ENCODE measurements at regions not wholly inside any gene's neighbourhood (a gene's known extent, or its start where the extent isn't known, plus 50 kb on each side); places are given as distances from the start of the nearest gene placed in this dataset.

DNA sequence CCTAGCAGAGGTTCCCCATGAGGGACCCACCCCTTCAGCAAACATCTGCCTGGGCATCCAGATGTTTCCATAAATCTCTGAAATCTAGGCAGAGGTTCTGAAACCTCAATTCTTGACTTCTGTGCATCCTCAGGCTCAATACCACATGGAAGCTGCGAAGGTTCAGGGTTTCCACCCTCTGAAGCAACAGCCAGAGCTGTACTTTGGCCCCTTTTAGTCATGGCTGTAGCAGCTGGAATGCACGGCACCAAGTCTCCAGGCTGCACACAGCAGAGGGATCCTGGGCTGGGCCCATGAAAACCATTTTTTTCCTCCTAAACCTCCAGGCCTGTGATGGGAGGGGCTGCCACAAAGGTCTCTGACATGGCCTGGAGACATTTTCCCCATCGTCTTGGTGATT is 93.0 kb upstream of the FIGN start:
- Histone ChIP-seq H3K27me3 (ENCODE audit: control insufficient read depth, insufficient read depth, low read length) (no peaks in the 10 kb centered on the region), H3K4me3 (ENCODE audit: insufficient read depth, low read depth, low read length) (no peak overlapping the region), H3K14ac (replicated peaks; ENCODE audit: low read depth, low read length) (no peak overlapping the region), H3K9me1 (ENCODE audit: insufficient read depth, low read length) (no peaks in the 10 kb centered on the region), H3K36me3 (ENCODE audit: control insufficient read depth, insufficient read depth, low read length) (no peaks in the 10 kb centered on the region), H2BK5ac (ENCODE audit: low read depth, low read length, poor library complexity, severe bottlenecking) (no peak overlapping the region), H2BK20ac (ENCODE audit: low read depth, low read length) (no peak overlapping the region), H4K5ac (ENCODE audit: low read depth, low read length) (no peak overlapping the region), H2AK9ac (replicated peaks; ENCODE audit: low read depth, low read length, poor library complexity) (no peak overlapping the region), H3K27ac (ENCODE audit: insufficient read depth, low read length) (no peak overlapping the region), H2BK120ac (ENCODE audit: low read depth, low read length) (no peak overlapping the region), H2AFZ (replicated peaks; ENCODE audit: low read length, poor library complexity) (no peak overlapping the region), H4K8ac (ENCODE audit: low read depth in 2 of 2, low read length in 2 of 2) (no peak overlapping the region), H3K23ac (ENCODE audit: low read depth, low read length) (no peak overlapping the region), H2AK5ac (ENCODE audit: low read depth, low read length) (no peak overlapping the region), H3K4me2 (ENCODE audit: low read depth, low read length) (no peak overlapping the region), H3K18ac (ENCODE audit: low read depth, low read length) (no peak overlapping the region), H4K91ac (ENCODE audit: insufficient read depth, low read depth, low read length) (no peak overlapping the region), H4K20me1 (ENCODE audit: insufficient read depth, low read length) (no peaks in the 10 kb centered on the region), H3K9ac (ENCODE audit: low read depth, low read length) (no peak overlapping the region), H3K79me1 (ENCODE audit: low read depth in 1 of 2, low read length in 2 of 2) (no peaks in the 10 kb centered on the region), H3K4me1 (ENCODE audit: control insufficient read depth, insufficient read depth, low read length) (no peaks in the 10 kb centered on the region), H2BK15ac (ENCODE audit: low read depth, low read length) (no peak overlapping the region), H3K4ac (ENCODE audit: low read depth, low read length) (no peak overlapping the region), H3K9me3 (ENCODE audit: control insufficient read depth, insufficient read depth, low read length) (no peaks in the 10 kb centered on the region), H3K56ac (ENCODE audit: extremely low read depth, insufficient read depth, low read length) (no peak overlapping the region)
- in situ Hi-C loops (cut with MboI; ENCODE audit: low sequenced_read_pairs) (no loop called here), dilution Hi-C loops (cut with HindIII; ENCODE audit: low sequenced_read_pairs, unreplicated experiment) (no loop called here), intact Hi-C loops (cut with micrococcal nuclease) (no loop called here)
- DNase-seq: no peak
- no TSS peak for BruUV-seq (replicated peaks)
- CTCF ChIA-PET: no interaction called here
- 0% methylated on average over 1 of the region's 3 CpGs; no CpG with 5 or more reads in 1 of the 2 experiments for WGBS, 2 experiments (ENCODE audit: extremely low coverage in 2 of 2, insufficient read length in 1 of 2)
- POLR2A ChIA-PET (ENCODE audit: unreplicated experiment): no interaction called here
- ATAC-seq (ENCODE audit: low read depth): no peak
- TF ChIP-seq BHLHE40 (IDR thresholded peaks at IDR 0.05; ENCODE audit: low read depth, low read length): no peak
- no peak for TF ChIP-seq CEBPB (IDR thresholded peaks at IDR 0.05; ENCODE audit: low read depth, low read length)
- TF ChIP-seq SMC3 (IDR thresholded peaks at IDR 0.05; ENCODE audit: low read depth, low read length): no peak
- no peak for TF ChIP-seq FOS (IDR thresholded peaks at IDR 0.05; ENCODE audit: low read depth, low read length)
- TF ChIP-seq, protein P1, sequence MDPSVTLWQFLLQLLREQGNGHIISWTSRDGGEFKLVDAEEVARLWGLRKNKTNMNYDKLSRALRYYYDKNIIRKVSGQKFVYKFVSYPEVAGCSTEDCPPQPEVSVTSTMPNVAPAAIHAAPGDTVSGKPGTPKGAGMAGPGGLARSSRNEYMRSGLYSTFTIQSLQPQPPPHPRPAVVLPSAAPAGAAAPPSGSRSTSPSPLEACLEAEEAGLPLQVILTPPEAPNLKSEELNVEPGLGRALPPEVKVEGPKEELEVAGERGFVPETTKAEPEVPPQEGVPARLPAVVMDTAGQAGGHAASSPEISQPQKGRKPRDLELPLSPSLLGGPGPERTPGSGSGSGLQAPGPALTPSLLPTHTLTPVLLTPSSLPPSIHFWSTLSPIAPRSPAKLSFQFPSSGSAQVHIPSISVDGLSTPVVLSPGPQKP (IDR thresholded peaks at IDR 0.05; ENCODE audit: borderline replicate concordance, low read depth, low read length): no peak
- TF ChIP-seq RFX5 (IDR thresholded peaks at IDR 0.05; ENCODE audit: low read depth, low read length): no peak
- no peak for TF ChIP-seq MAFK (IDR thresholded peaks at IDR 0.05; ENCODE audit: low read depth, low read length)
- no peak for TF ChIP-seq RCOR1 (IDR thresholded peaks at IDR 0.05; ENCODE audit: insufficient replicate concordance, low read length)
- no peak for TF ChIP-seq NFE2L2 (IDR thresholded peaks at IDR 0.05; ENCODE audit: low read depth, low read length)
- no peak for TF ChIP-seq RAD21 (IDR thresholded peaks at IDR 0.05; ENCODE audit: low read length)
- no peak for TF ChIP-seq CHD1 (IDR thresholded peaks at IDR 0.05; ENCODE audit: low read depth, low read length)
- TF ChIP-seq POLR2A (IDR thresholded peaks at IDR 0.05; ENCODE audit: low read depth, low read length): no peak

All from IMR-90 (cell line).